ENCODE measurements at regions not wholly inside any gene's neighbourhood (a gene's known extent, or its start where the extent isn't known, plus 50 kb on each side); places are given as distances from the start of the nearest gene placed in this dataset.

DNA sequence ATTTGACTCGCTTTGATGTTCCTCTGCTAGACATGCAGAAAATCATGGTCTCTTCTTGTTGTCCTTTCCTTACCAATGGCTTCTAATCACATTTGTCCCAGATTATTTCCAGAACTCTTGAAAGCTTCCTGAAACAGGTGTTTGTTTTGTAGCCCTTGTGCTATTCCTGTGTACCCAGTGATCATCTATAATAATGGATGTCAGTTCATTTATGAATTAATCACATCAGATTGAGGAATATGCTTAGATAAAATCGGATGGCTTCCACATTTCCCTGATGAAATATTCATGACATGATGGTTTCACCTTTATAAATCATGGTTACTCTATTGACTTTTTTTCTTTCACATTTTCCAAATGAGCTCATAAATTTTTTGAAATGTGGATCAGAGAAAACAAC, 359.0 kb upstream of the DMAC1 start:
- no peak overlapping the region for H3K9ac ChIP-seq (ENCODE audit: insufficient read depth in 1 of 2, low read length in 2 of 2)
- no peaks in the 10 kb centered on the region for H3K9me3 ChIP-seq (ENCODE audit: control insufficient read depth in 4 of 4, insufficient read depth in 3 of 4, low read length in 3 of 4)
- TF ChIP-seq CTCF (IDR thresholded peaks at IDR 0.05; ENCODE audit: control extremely low read depth, extremely low read depth): no peak
- 80 to 89% methylated on average over 2 of the region's 2 CpGs for WGBS, 2 donors
- no peaks in the 10 kb centered on the region for H3K27me3 ChIP-seq (ENCODE audit: control insufficient read depth in 3 of 3, insufficient read depth in 3 of 3, low read length in 2 of 3)
- no peaks in the 10 kb centered on the region for H3K4me1 ChIP-seq (ENCODE audit: control insufficient read depth in 5 of 5, insufficient read depth in 5 of 5, low read length in 5 of 5)
- no peak overlapping the region for H3K27ac ChIP-seq (ENCODE audit: low read depth in 1 of 2, low read length in 1 of 2)
- H3K36me3 ChIP-seq (ENCODE audit: control insufficient read depth in 4 of 4, insufficient read depth in 4 of 4, low read length in 4 of 4): no peaks in the 10 kb centered on the region
- ATAC-seq (ENCODE audit: insufficient read depth, low FRiP score) (no peak), DNase-seq (no peak)
- no peak overlapping the region for H3K4me3 ChIP-seq

DNA sequence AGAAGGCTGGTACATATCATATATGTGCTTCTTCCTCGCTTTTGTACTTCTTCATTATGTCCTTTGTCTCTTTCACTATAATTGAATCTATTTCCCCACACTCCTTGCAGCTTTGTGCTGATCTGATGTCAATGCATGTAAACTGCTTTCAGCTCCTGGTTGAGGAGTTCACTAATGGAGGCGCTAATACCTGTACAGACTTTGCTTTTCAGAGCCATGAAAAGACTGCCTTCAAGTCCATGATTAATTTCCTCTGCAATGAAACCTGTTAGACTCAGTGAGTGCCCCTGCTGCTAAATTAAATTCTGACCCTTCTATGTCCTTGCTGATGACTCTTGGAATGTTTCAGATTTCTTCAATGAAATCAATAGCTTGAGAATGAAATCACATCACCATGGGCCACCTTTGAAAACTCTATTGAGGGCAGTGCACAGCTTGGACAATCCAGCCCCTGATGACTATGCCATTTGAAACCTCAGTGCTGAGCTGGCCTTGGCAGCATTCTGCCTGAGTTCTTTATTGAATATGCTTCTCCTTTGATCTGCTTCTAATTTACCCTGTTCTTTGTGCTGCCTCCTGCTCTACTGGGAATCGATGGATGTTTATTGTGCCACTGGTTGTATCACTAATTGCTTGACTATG, 358.2 kb upstream of the DMAC1 start:
- H3K27ac ChIP-seq (ENCODE audit: low read depth in 1 of 2, low read length in 1 of 2): no peak overlapping the region
- H3K4me1 ChIP-seq (ENCODE audit: control insufficient read depth in 5 of 5, insufficient read depth in 5 of 5, low read length in 5 of 5): no peaks in the 10 kb centered on the region
- H3K4me3 ChIP-seq: no peak overlapping the region
- no peak for TF ChIP-seq CTCF (IDR thresholded peaks at IDR 0.05; ENCODE audit: control extremely low read depth, extremely low read depth)
- no peaks in the 10 kb centered on the region for H3K9me3 ChIP-seq (ENCODE audit: control insufficient read depth in 4 of 4, insufficient read depth in 3 of 4, low read length in 3 of 4)
- ATAC-seq (ENCODE audit: insufficient read depth, low FRiP score) (no peak), DNase-seq (no peak)
- H3K27me3 ChIP-seq (ENCODE audit: control insufficient read depth in 3 of 3, insufficient read depth in 3 of 3, low read length in 2 of 3): no peaks in the 10 kb centered on the region
- WGBS, 2 donors: 87 to 91% methylated on average over 3 of the region's 3 CpGs
- H3K36me3 ChIP-seq (ENCODE audit: control insufficient read depth in 4 of 4, insufficient read depth in 4 of 4, low read length in 4 of 4): no peaks in the 10 kb centered on the region
- H3K9ac ChIP-seq (ENCODE audit: insufficient read depth in 1 of 2, low read length in 2 of 2): no peak overlapping the region

GRCh38 chr9:8156346-8156745, 356.8 kb upstream of the DMAC1 start:
- no peaks in the 10 kb centered on the region for H3K27me3 ChIP-seq (ENCODE audit: control insufficient read depth in 3 of 3, insufficient read depth in 3 of 3, low read length in 2 of 3)
- H3K4me3 ChIP-seq: no peak overlapping the region
- TF ChIP-seq CTCF (IDR thresholded peaks at IDR 0.05; ENCODE audit: control extremely low read depth, extremely low read depth): no peak
- H3K9ac ChIP-seq (ENCODE audit: insufficient read depth in 1 of 2, low read length in 2 of 2): no peak overlapping the region
- no peaks in the 10 kb centered on the region for H3K36me3 ChIP-seq (ENCODE audit: control insufficient read depth in 4 of 4, insufficient read depth in 4 of 4, low read length in 4 of 4)
- WGBS, 2 donors: 77 to 85% methylated on average over 2 of the region's 2 CpGs
- DNase-seq (no peak), ATAC-seq (ENCODE audit: insufficient read depth, low FRiP score) (no peak)
- no peaks in the 10 kb centered on the region for H3K4me1 ChIP-seq (ENCODE audit: control insufficient read depth in 5 of 5, insufficient read depth in 5 of 5, low read length in 5 of 5)
- no peaks in the 10 kb centered on the region for H3K9me3 ChIP-seq (ENCODE audit: control insufficient read depth in 4 of 4, insufficient read depth in 3 of 4, low read length in 3 of 4)
- no peak overlapping the region for H3K27ac ChIP-seq (ENCODE audit: low read depth in 1 of 2, low read length in 1 of 2)

DNA sequence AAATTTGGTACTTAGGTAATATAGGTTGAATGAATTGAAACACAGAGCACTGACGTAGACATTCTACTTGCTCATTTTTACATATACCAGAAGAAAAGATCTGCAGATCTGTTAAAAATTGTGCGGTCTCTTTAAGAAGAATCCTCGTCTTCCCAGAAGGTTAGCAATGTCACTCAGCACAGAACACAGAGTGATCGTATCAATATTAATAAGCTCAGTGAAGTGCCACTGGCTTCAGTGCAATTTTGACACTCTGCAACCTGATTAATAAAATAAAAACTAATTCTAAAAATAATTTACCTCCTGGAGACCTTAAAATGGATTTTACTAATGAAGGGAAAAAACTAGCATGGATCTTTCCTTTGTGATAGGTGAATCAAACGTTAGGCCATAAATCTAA, 356.1 kb upstream of the DMAC1 start:
- no peaks in the 10 kb centered on the region for H3K4me1 ChIP-seq (ENCODE audit: control insufficient read depth in 5 of 5, insufficient read depth in 5 of 5, low read length in 5 of 5)
- H3K27me3 ChIP-seq (ENCODE audit: control insufficient read depth in 3 of 3, insufficient read depth in 3 of 3, low read length in 2 of 3): no peaks in the 10 kb centered on the region
- H3K4me3 ChIP-seq: no peak overlapping the region
- WGBS, 2 donors: 92 to 94% methylated on average over 5 of the region's 5 CpGs
- no peak overlapping the region for H3K9ac ChIP-seq (ENCODE audit: insufficient read depth in 1 of 2, low read length in 2 of 2)
- no peak for ATAC-seq (ENCODE audit: insufficient read depth, low FRiP score)
- no peaks in the 10 kb centered on the region for H3K9me3 ChIP-seq (ENCODE audit: control insufficient read depth in 4 of 4, insufficient read depth in 3 of 4, low read length in 3 of 4)
- H3K36me3 ChIP-seq (ENCODE audit: control insufficient read depth in 4 of 4, insufficient read depth in 4 of 4, low read length in 4 of 4): no peaks in the 10 kb centered on the region
- no peak for DNase-seq
- no peak overlapping the region for H3K27ac ChIP-seq (ENCODE audit: low read depth in 1 of 2, low read length in 1 of 2)
- TF ChIP-seq CTCF (IDR thresholded peaks at IDR 0.05; ENCODE audit: control extremely low read depth, extremely low read depth): no peak

Measured in lung (tissue), 11 donors.